22Rv1 (cell line): ENCODE measurements at regions not wholly inside any gene's neighbourhood (a gene's known extent, or its start where the extent isn't known, plus 50 kb on each side); places are given as distances from the start of the nearest gene placed in this dataset.

Experiments used
- ZFX ChIP-seq: fragments of 450-650 bp; IDR thresholded peaks from 2 replicates; pipeline ENCODE4 v1.6.1; 2017; ENCODE audit warnings: antibody characterized with exemption, borderline replicate concordance
- TF ChIP-seq, protein P1 (sequence below): fragments of 450-650 bp; IDR thresholded peaks from 2 replicates; pipeline ENCODE4 v1.5.1; 2017; ENCODE audit warnings: mild to moderate bottlenecking

DNA sequence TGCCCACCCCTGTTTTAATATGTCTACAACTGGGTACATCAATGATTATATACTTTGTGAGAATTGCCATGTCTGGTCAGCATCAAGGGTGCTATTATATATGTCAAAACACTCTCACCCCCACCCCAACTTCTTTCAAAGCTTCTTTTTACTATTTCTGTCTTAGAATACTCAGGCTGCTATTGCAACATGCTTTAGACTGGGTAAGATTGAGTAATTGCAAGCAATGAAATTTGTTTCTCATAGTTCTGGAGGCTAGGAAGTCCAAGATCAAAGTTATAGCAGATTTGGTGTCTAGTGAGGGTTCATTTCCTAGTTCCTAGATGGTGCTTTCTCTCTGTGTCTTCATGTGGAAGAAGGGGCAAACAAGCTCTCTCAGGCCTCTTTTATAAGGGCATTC lies 100.5 kb upstream of the KCNK1 start:
- TF ChIP-seq, protein P1, sequence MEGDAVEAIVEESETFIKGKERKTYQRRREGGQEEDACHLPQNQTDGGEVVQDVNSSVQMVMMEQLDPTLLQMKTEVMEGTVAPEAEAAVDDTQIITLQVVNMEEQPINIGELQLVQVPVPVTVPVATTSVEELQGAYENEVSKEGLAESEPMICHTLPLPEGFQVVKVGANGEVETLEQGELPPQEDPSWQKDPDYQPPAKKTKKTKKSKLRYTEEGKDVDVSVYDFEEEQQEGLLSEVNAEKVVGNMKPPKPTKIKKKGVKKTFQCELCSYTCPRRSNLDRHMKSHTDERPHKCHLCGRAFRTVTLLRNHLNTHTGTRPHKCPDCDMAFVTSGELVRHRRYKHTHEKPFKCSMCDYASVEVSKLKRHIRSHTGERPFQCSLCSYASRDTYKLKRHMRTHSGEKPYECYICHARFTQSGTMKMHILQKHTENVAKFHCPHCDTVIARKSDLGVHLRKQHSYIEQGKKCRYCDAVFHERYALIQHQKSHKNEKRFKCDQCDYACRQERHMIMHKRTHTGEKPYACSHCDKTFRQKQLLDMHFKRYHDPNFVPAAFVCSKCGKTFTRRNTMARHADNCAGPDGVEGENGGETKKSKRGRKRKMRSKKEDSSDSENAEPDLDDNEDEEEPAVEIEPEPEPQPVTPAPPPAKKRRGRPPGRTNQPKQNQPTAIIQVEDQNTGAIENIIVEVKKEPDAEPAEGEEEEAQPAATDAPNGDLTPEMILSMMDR, result no peak
- TF ChIP-seq ZFX, result no peak
